ENCODE measurements at regions not wholly inside any gene's neighbourhood (a gene's known extent, or its start where the extent isn't known, plus 50 kb on each side); places are given as distances from the start of the nearest gene placed in this dataset.

DNA sequence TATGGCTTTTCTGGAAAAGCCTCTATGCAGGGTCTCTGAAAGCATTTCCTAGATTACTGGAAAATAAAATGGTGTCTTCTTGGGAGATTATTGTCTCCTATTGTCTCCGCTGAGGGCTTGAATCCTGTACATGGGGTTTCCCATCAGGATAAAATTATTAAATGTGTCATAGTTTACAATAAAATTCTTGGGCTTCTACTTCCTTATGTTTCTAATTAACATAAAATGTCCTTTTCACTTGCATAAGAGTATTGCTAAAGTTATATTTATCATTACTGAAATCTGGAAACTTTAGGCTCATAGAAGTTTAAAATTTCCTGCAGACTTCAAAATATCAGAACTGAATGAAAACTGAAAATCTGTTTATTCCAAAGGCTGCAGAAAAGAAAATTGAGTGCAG lies 595.5 kb upstream of the AGTR1 start:
- no peak overlapping the region for H2AFZ ChIP-seq (ENCODE audit: low read depth, low read length)
- no peak overlapping the region for H3K4me3 ChIP-seq (ENCODE audit: low read length)
- H3K9me2 ChIP-seq (ENCODE audit: insufficient read depth, low read length), result no peaks in the 10 kb centered on the region
- H3K4me2 ChIP-seq (ENCODE audit: low read length), result no peak overlapping the region
- H3K9me3 ChIP-seq (ENCODE audit: low read length), result no peaks in the 10 kb centered on the region
- no peaks in the 10 kb centered on the region for H3K36me3 ChIP-seq (ENCODE audit: insufficient read depth, low read length)
- no peaks in the 10 kb centered on the region for H4K20me1 ChIP-seq (ENCODE audit: insufficient read depth)
- H3F3A ChIP-seq (ENCODE audit: insufficient read depth, low read length, poor library complexity, severe bottlenecking), result no peaks in the 10 kb centered on the region
- no peaks in the 10 kb centered on the region for H3K27me3 ChIP-seq (ENCODE audit: insufficient read depth, low read depth, low read length)
- no peak overlapping the region for H3K9ac ChIP-seq (ENCODE audit: low read length)
- H3K79me2 ChIP-seq (replicated peaks; ENCODE audit: insufficient read depth, low read length), result no peaks in the 10 kb centered on the region
- no peak for TF ChIP-seq SMC3 (conservative IDR thresholded peaks at IDR 0.05; ENCODE audit: poor library complexity)
- TF ChIP-seq EP300 (conservative IDR thresholded peaks at IDR 0.05; ENCODE audit: poor library complexity, severe bottlenecking), result no peak
- TF ChIP-seq EZH2 (IDR thresholded peaks at IDR 0.05; ENCODE audit: borderline replicate concordance, insufficient read depth, low read length, poor library complexity, severe bottlenecking), result no peak
- no peak for TF ChIP-seq RAD21 (conservative IDR thresholded peaks at IDR 0.05)
- TF ChIP-seq POLR2AphosphoS5 (IDR thresholded peaks at IDR 0.05), result no peak
- TF ChIP-seq, protein P1, sequence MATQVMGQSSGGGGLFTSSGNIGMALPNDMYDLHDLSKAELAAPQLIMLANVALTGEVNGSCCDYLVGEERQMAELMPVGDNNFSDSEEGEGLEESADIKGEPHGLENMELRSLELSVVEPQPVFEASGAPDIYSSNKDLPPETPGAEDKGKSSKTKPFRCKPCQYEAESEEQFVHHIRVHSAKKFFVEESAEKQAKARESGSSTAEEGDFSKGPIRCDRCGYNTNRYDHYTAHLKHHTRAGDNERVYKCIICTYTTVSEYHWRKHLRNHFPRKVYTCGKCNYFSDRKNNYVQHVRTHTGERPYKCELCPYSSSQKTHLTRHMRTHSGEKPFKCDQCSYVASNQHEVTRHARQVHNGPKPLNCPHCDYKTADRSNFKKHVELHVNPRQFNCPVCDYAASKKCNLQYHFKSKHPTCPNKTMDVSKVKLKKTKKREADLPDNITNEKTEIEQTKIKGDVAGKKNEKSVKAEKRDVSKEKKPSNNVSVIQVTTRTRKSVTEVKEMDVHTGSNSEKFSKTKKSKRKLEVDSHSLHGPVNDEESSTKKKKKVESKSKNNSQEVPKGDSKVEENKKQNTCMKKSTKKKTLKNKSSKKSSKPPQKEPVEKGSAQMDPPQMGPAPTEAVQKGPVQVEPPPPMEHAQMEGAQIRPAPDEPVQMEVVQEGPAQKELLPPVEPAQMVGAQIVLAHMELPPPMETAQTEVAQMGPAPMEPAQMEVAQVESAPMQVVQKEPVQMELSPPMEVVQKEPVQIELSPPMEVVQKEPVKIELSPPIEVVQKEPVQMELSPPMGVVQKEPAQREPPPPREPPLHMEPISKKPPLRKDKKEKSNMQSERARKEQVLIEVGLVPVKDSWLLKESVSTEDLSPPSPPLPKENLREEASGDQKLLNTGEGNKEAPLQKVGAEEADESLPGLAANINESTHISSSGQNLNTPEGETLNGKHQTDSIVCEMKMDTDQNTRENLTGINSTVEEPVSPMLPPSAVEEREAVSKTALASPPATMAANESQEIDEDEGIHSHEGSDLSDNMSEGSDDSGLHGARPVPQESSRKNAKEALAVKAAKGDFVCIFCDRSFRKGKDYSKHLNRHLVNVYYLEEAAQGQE (IDR thresholded peaks at IDR 0.05; ENCODE audit: borderline replicate concordance), result no peak
- no peak for TF ChIP-seq MXI1 (conservative IDR thresholded peaks at IDR 0.05; ENCODE audit: poor library complexity, severe bottlenecking)
- no peak for TF ChIP-seq TAF1 (IDR thresholded peaks at IDR 0.05; ENCODE audit: low read depth)
- TF ChIP-seq CTCF (IDR thresholded peaks at IDR 0.05; ENCODE audit: poor library complexity, severe bottlenecking), result no peak
- no peak overlapping the region for H3K27ac ChIP-seq (ENCODE audit: low read length)

DNA sequence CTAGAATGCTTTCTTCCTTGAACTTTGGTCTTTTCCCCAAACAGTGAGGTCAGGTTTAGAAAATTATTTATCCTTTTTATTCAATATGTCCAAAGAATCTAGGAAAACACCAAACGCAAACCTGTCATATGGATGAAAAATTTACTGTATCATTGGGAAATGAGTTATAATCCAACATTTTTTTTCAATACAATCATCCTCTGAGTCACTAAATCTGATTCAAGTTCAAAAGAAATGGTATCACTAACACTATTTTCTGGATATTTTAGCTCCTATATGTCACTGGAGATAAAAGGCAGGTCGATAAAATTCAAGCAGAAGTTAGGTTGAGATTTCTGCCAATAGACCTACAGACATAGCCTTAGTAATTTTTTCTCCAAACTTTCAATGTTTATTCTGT lies 591.6 kb upstream of the AGTR1 start:
- Histone ChIP-seq H3K9ac (ENCODE audit: low read length) (no peak overlapping the region), H3K79me2 (replicated peaks; ENCODE audit: insufficient read depth, low read length) (no peaks in the 10 kb centered on the region), H4K20me1 (ENCODE audit: insufficient read depth) (no peaks in the 10 kb centered on the region), H2AFZ (ENCODE audit: low read depth, low read length) (no peak overlapping the region), H3K36me3 (ENCODE audit: insufficient read depth, low read length) (no peaks in the 10 kb centered on the region), H3K4me2 (ENCODE audit: low read length) (no peak overlapping the region), H3K27me3 (ENCODE audit: insufficient read depth, low read depth, low read length) (no peaks in the 10 kb centered on the region), H3F3A (ENCODE audit: insufficient read depth, low read length, poor library complexity, severe bottlenecking) (no peaks in the 10 kb centered on the region), H3K4me3 (ENCODE audit: low read length) (no peak overlapping the region), H3K9me3 (ENCODE audit: low read length) (no peaks in the 10 kb centered on the region), H3K27ac (ENCODE audit: low read length) (no peak overlapping the region), H3K9me2 (ENCODE audit: insufficient read depth, low read length) (no peaks in the 10 kb centered on the region)
- TF ChIP-seq SMC3 (conservative IDR thresholded peaks at IDR 0.05; ENCODE audit: poor library complexity), result no peak
- no peak for TF ChIP-seq POLR2AphosphoS5 (IDR thresholded peaks at IDR 0.05)
- no peak for TF ChIP-seq EZH2 (IDR thresholded peaks at IDR 0.05; ENCODE audit: borderline replicate concordance, insufficient read depth, low read length, poor library complexity, severe bottlenecking)
- no peak for TF ChIP-seq CTCF (IDR thresholded peaks at IDR 0.05; ENCODE audit: poor library complexity, severe bottlenecking)
- no peak for TF ChIP-seq EP300 (conservative IDR thresholded peaks at IDR 0.05; ENCODE audit: poor library complexity, severe bottlenecking)
- TF ChIP-seq, protein P1 (IDR thresholded peaks at IDR 0.05; ENCODE audit: borderline replicate concordance), result no peak
- no peak for TF ChIP-seq RAD21 (conservative IDR thresholded peaks at IDR 0.05)
- TF ChIP-seq MXI1 (conservative IDR thresholded peaks at IDR 0.05; ENCODE audit: poor library complexity, severe bottlenecking), result no peak
- no peak for TF ChIP-seq TAF1 (IDR thresholded peaks at IDR 0.05; ENCODE audit: low read depth)
